DND-41 (cell line): ENCODE measurements at regions not wholly inside any gene's neighbourhood (a gene's known extent, or its start where the extent isn't known, plus 50 kb on each side); places are given as distances from the start of the nearest gene placed in this dataset.

ENCODE experiments used
- ATAC-seq: fragments of 200-7000 bp; cut with Tn5 transposase; 3 replicates; pipeline ENCODE4 v1.9.1; 2021; ENCODE audit warnings: low read depth; ENCODE audit not compliant: insufficient read depth
- DNase-seq: peaks from one replicate; pipeline ENCODE4 v3.0.0-alpha.2; 2020
- H2AFZ ChIP-seq: 2 replicates; pipeline ENCODE4 v1.6.0; 2012; ENCODE audit warnings: low read depth, low read length
- H3K27ac ChIP-seq: 2 replicates; pipeline ENCODE4 v1.5.1; 2012; ENCODE audit warnings: low read length, inconsistent platforms
- H3K27me3 ChIP-seq: fragments of 200-600 bp; sonication (generic); 2 replicates; pipeline ENCODE4 v1.6.0; 2012; ENCODE audit warnings: low read length, mild to moderate bottlenecking, inconsistent platforms; ENCODE audit not compliant: insufficient read depth, poor library complexity
- H3K36me3 ChIP-seq: 2 replicates; pipeline ENCODE4 v1.5.1; 2012; ENCODE audit warnings: low read length, inconsistent platforms; ENCODE audit not compliant: insufficient read depth
- H3K4me1 ChIP-seq: 2 replicates; pipeline ENCODE4 v1.5.1; 2012; ENCODE audit warnings: mild to moderate bottlenecking, low read length; ENCODE audit not compliant: insufficient read depth
- H3K4me2 ChIP-seq: 2 replicates; pipeline ENCODE4 v1.6.0; 2012; ENCODE audit warnings: mild to moderate bottlenecking, moderate library complexity, low read length, inconsistent platforms; ENCODE audit not compliant: insufficient read depth
- H3K4me3 ChIP-seq, 2 experiments: fragments of 200-600 bp in 1 of 2; shearing (Covaris generic) in 1 of 2; 2 replicates each; pipeline ENCODE4 v1.5.1; 2012 to 2016; ENCODE audit warnings: inconsistent platforms in 2 of 2, low read length in 2 of 2, mild to moderate bottlenecking in 2 of 2, low read depth in 1 of 2, moderate library complexity in 1 of 2
- H3K79me2 ChIP-seq: 2 replicates; pipeline ENCODE4 v1.6.0; 2012; ENCODE audit warnings: low read length, inconsistent platforms; ENCODE audit not compliant: insufficient read depth
- H3K9ac ChIP-seq: 2 replicates; pipeline ENCODE4 v1.6.0; 2012; ENCODE audit warnings: low read depth, mild to moderate bottlenecking, inconsistent platforms, low read length, moderate library complexity
- H3K9me3 ChIP-seq: 2 replicates; pipeline ENCODE4 v1.5.1; 2012; ENCODE audit warnings: low read length, moderate library complexity, mild to moderate bottlenecking, inconsistent platforms; ENCODE audit not compliant: insufficient read depth, severe bottlenecking
- H4K20me1 ChIP-seq: 2 replicates; pipeline ENCODE4 v1.6.0; 2012; ENCODE audit warnings: low read length; ENCODE audit not compliant: insufficient read depth
- EZH2 ChIP-seq: IDR thresholded peaks from 3 replicates; pipeline ENCODE4 v1.6.1; 2012; ENCODE audit warnings: borderline replicate concordance, low read depth, mild to moderate bottlenecking, moderate library complexity, low read length, inconsistent platforms; ENCODE audit not compliant: severe bottlenecking
- TF ChIP-seq, protein P1 (sequence below): IDR thresholded peaks from 2 replicates; pipeline ENCODE4 v1.5.1; 2012; ENCODE audit warnings: borderline replicate concordance, low read length, moderate library complexity, mild to moderate bottlenecking; ENCODE audit not compliant: poor library complexity, severe bottlenecking; ENCODE audit errors: extremely low read depth

GRCh38 chr3:173273838-173274237, 123.7 kb upstream of the NLGN1 start:
- Histone ChIP-seq H3K79me2 (no peaks in the 10 kb centered on the region), H3K9ac (no peak overlapping the region), H3K4me1 (no peaks in the 10 kb centered on the region), H3K27me3 (peaks cover 3% of the 10 kb centered on the region), H3K27ac (no peak overlapping the region), H3K4me2 (no peak overlapping the region), H2AFZ (no peak overlapping the region), H3K36me3 (no peaks in the 10 kb centered on the region), H4K20me1 (no peaks in the 10 kb centered on the region), H3K4me3 (no peak overlapping the region), H3K9me3 (no peaks in the 10 kb centered on the region)
- TF ChIP-seq, protein P1, sequence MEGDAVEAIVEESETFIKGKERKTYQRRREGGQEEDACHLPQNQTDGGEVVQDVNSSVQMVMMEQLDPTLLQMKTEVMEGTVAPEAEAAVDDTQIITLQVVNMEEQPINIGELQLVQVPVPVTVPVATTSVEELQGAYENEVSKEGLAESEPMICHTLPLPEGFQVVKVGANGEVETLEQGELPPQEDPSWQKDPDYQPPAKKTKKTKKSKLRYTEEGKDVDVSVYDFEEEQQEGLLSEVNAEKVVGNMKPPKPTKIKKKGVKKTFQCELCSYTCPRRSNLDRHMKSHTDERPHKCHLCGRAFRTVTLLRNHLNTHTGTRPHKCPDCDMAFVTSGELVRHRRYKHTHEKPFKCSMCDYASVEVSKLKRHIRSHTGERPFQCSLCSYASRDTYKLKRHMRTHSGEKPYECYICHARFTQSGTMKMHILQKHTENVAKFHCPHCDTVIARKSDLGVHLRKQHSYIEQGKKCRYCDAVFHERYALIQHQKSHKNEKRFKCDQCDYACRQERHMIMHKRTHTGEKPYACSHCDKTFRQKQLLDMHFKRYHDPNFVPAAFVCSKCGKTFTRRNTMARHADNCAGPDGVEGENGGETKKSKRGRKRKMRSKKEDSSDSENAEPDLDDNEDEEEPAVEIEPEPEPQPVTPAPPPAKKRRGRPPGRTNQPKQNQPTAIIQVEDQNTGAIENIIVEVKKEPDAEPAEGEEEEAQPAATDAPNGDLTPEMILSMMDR = no peak
- TF ChIP-seq EZH2 = no peak
- ATAC-seq (no peak), DNase-seq (no peak)

- Histone ChIP-seq H3K4me2 (no peak overlapping the region), H4K20me1 (no peaks in the 10 kb centered on the region), H2AFZ (no peak overlapping the region), H3K79me2 (no peaks in the 10 kb centered on the region), H3K27me3 (peaks cover 3% of the 10 kb centered on the region), H3K4me3 (no peak overlapping the region), H3K36me3 (no peaks in the 10 kb centered on the region), H3K4me1 (no peaks in the 10 kb centered on the region), H3K9ac (no peak overlapping the region), H3K27ac (no peak overlapping the region), H3K9me3 (no peaks in the 10 kb centered on the region)
- DNase-seq = no peak
- TF ChIP-seq, protein P1 = no peak
- no peak for TF ChIP-seq EZH2
- ATAC-seq = no peak
Measured at GRCh38 chr3:173268781-173269180, 127.7 kb upstream of the SPATA16 start.

DNA sequence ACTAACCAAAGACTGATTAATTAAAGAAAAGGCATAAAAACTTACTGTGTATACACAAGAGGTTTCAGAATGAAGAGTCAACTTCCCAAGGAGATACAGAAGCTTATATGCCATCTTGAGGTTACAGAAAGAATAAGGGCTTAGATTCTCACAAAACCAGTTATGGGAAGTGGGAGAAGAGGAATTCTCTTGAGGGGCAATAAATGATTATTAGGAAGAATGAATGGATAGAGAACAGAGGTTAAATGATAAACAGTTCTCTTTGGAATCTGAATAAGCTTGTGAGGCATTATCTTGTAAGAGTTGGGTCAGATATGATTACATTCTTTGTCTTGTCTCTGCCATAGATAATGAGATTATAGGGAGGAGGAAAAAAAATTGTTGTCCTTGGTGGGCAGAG, 126.7 kb upstream of the SPATA16 start:
- no peaks in the 10 kb centered on the region for H3K4me1 ChIP-seq

More for the DNA sequence above, 126.7 kb upstream of the SPATA16 start:
- Histone ChIP-seq H3K27ac (no peak overlapping the region), H3K4me3 (no peak overlapping the region), H2AFZ (no peak overlapping the region), H3K27me3 (peaks cover 3% of the 10 kb centered on the region), H3K9ac (no peak overlapping the region), H3K4me2 (no peak overlapping the region), H4K20me1 (no peaks in the 10 kb centered on the region), H3K79me2 (no peaks in the 10 kb centered on the region), H3K36me3 (no peaks in the 10 kb centered on the region), H3K9me3 (no peaks in the 10 kb centered on the region)
- DNase-seq (no peak), ATAC-seq (no peak)
- no peak for TF ChIP-seq EZH2
- TF ChIP-seq, protein P1 = no peak
